Activated naive CD4-positive, alpha-beta T cell treated with anti-CD3 and anti-CD28 coated beads for 36 hours (primary cell): ENCODE measurements at regions not wholly inside any gene's neighbourhood (a gene's known extent, or its start where the extent isn't known, plus 50 kb on each side); places are given as distances from the start of the nearest gene placed in this dataset.
"Not testable (repeated sequence)": the region's sequence is repeated elsewhere in the genome, so short reads cannot be mapped to it uniquely, and the experiment has no call there.

Experiments used
- CTCF ChIA-PET: fragments of 350-600 bp; sonication (Branson Sonifier 250); formaldehyde crosslinking; loops from one replicate; lab custom pipeline; 2021; ENCODE audit warnings: antibody characterized with exemption; lab: Charles Lee
- DNase-seq: peaks from one replicate; pipeline ENCODE4 v3.0.0-alpha.2; 2020
- H3K27ac Mint-ChIP-seq: one replicate; pipeline ENCODE4 v1.8.0; 2021; ENCODE audit warnings: mild to moderate bottlenecking, mixed read lengths
- H3K27me3 Mint-ChIP-seq: one replicate; pipeline ENCODE4 v1.8.0; 2021; ENCODE audit warnings: low read depth, mixed read lengths
- H3K36me3 Mint-ChIP-seq: one replicate; pipeline ENCODE4 v1.8.0; 2021; ENCODE audit warnings: low read depth, mixed read lengths
- H3K4me1 Mint-ChIP-seq: one replicate; pipeline ENCODE4 v1.8.0; 2021; ENCODE audit warnings: low read depth, mixed read lengths
- H3K4me3 Mint-ChIP-seq: one replicate; pipeline ENCODE4 v1.8.0; 2021; ENCODE audit warnings: mild to moderate bottlenecking, moderate library complexity, mixed read lengths
- H3K9me3 Mint-ChIP-seq: one replicate; pipeline ENCODE4 v1.8.0; 2021; ENCODE audit warnings: mixed read lengths
- intact Hi-C: fragments of 100-400 bp; cut with micrococcal nuclease; formaldehyde crosslinking; loops from one replicate; pipeline ENCODE4 v1.15.1; 2023

DNA sequence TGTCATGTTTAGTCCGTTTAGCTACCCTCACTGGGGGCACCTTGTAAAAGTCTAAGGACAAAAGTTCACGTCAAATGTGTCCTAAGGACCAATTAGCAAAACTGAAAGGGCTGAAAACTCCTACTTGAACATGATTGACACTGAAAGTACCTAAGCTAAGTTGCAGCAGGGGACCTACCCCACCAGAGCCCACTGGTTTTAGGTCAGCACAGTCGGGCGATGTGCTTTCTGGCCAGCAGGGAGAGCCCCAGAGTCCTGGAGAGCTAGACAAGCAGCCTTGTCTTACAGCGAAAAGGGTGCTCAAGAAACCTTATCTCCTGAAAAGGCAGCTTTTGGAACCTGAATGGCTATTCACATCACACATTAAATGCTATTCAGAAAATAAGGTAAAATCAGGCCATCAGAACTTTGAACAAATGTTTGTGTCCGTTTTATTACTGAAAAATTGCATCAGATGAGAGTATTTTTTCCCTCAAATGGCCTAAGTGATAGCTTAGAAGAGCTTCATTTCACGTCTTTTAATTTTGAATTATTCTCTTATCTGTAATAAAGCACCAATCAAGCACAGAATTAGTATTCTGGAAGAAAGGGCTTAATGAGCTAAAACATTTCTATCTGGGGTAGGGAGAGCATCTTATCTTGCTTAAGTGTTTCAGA, 52.2 kb upstream of the MKI67 start:
- H3K4me3 Mint-ChIP-seq, result no peak overlapping the region
- CTCF ChIA-PET, result interaction anchor here (0.6 to 1.8 kb wide), 13 partner anchors 8 to 317 kb away, joined by 3 to 11 read pairs (median 3); no protein-coding TSS in a partner anchor
- peaks cover 3% of the 10 kb centered on the region for H3K36me3 Mint-ChIP-seq
- no peaks in the 10 kb centered on the region for H3K27me3 Mint-ChIP-seq
- H3K4me1 Mint-ChIP-seq, result peaks cover 20% of the 10 kb centered on the region
- H3K27ac Mint-ChIP-seq, result no peak overlapping the region
- DNase-seq, result peak; percentile 64
- intact Hi-C loops, result no loop called here
- peaks cover 7% of the 10 kb centered on the region for H3K9me3 Mint-ChIP-seq

- CTCF ChIA-PET, result interaction anchor here (0.6 to 2.5 kb wide), 3 partner anchors 16 to 51 kb away, joined by 3 to 10 read pairs (median 3); no protein-coding TSS in a partner anchor
- H3K36me3 Mint-ChIP-seq, result no peaks in the 10 kb centered on the region
- peak overlapping the region; percentile 70 for H3K27ac Mint-ChIP-seq
- H3K4me1 Mint-ChIP-seq, result peaks cover 20% of the 10 kb centered on the region
- H3K9me3 Mint-ChIP-seq, result peaks cover 5% of the 10 kb centered on the region
- intact Hi-C loops, result loop anchor here (1.0 kb wide), 3 partner anchors 31 to 191 kb away; no protein-coding TSS in a partner anchor
- H3K4me3 Mint-ChIP-seq, result peak overlapping the region; percentile 51
- no peaks in the 10 kb centered on the region for H3K27me3 Mint-ChIP-seq
- DNase-seq, result peak; percentile 74
Measured at GRCh38 chr10:128180843-128181242, 54.6 kb upstream of the MKI67 start.

DNA sequence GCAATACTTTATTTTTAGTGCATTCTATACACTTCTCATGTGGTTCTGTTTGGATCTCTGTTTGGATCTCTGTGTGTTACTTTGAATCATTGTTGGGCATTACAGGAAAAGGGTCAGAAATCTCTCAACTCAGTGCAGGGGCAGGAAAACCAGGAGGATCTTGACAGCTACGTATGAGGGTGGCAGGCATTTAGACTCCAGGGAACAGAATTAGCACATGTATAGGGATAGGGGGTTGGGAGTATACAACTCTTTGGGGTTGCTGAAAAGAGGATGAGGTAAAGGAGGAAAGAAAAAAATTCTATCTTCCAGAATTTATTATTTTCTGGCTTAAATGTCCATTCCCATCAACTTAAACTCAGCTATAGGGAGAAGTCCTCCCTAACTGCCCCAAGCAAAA, 59.4 kb upstream of the MKI67 start:
- intact Hi-C loops, result no loop called here
- no peak for DNase-seq
- Mint-ChIP-seq H3K4me3 (no peak overlapping the region), H3K27me3 (no peaks in the 10 kb centered on the region), H3K36me3 (no peaks in the 10 kb centered on the region), H3K9me3 (peaks cover 5% of the 10 kb centered on the region), H3K27ac (no peak overlapping the region), H3K4me1 (peaks cover 26% of the 10 kb centered on the region)
- CTCF ChIA-PET, result interaction anchor here (0.8 to 1.2 kb wide), 3 partner anchors 20 to 283 kb away, joined by 3 to 4 read pairs (median 3); no protein-coding TSS in a partner anchor

GRCh38 chr10:128186959-128187787, 61.0 kb upstream of the MKI67 start:
- Mint-ChIP-seq H3K27ac (no peak overlapping the region), H3K36me3 (no peaks in the 10 kb centered on the region), H3K4me3 (peak overlapping the region; percentile 72), H3K27me3 (no peaks in the 10 kb centered on the region), H3K4me1 (peaks cover 12% of the 10 kb centered on the region), H3K9me3 (peaks cover 5% of the 10 kb centered on the region)
- CTCF ChIA-PET, result interaction anchor here (0.5 to 3.5 kb wide), 8 partner anchors 9 to 1293 kb away, joined by 3 to 23 read pairs (median 3); no protein-coding TSS in a partner anchor
- intact Hi-C loops, result no loop called here
- DNase-seq, result peak; percentile 51

DNA sequence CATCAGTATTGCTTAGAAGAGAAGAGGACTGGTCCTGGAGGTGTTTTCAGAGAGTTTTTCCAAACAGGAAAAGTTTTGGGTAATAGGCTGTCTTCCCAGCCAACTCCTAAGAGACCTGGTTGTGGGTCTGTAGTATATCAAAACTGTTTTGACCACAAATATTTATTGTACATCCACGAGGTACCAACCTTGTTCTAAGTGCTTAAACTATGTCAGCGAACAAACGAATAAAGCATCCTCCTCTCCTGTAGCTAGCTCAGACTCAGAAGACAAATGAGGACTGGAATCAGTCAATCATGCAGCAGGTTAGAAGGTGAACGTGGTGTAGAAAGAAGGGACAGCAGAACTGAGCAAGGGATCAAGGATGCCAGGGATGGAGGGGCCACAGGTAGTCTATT, 61.6 kb upstream of the MKI67 start:
- Mint-ChIP-seq H3K36me3 (no peaks in the 10 kb centered on the region), H3K9me3 (peaks cover 5% of the 10 kb centered on the region), H3K27ac (no peak overlapping the region), H3K4me3 (peak overlapping the region; percentile 72), H3K4me1 (peaks cover 12% of the 10 kb centered on the region), H3K27me3 (no peaks in the 10 kb centered on the region)
- DNase-seq, result no peak
- CTCF ChIA-PET, result interaction anchor here (0.6 to 3.5 kb wide), 7 partner anchors 9 to 150 kb away, joined by 3 to 23 read pairs (median 5); partner anchors contain the start of gene MKI67
- intact Hi-C loops, result no loop called here

- no peaks in the 10 kb centered on the region for H3K36me3 Mint-ChIP-seq
- no peaks in the 10 kb centered on the region for H3K9me3 Mint-ChIP-seq
- peaks cover 12% of the 10 kb centered on the region for H3K4me1 Mint-ChIP-seq
- intact Hi-C loops, result no loop called here
- CTCF ChIA-PET, result interaction anchor here (1.2 to 3.5 kb wide), 3 partner anchors 12 to 23 kb away, joined by 4 to 23 read pairs (median 12); no protein-coding TSS in a partner anchor
- H3K27me3 Mint-ChIP-seq, result no peaks in the 10 kb centered on the region
- DNase-seq, result no peak
- H3K4me3 Mint-ChIP-seq, result no peak overlapping the region
- H3K27ac Mint-ChIP-seq, result no peak overlapping the region
Measured at GRCh38 chr10:128189176-128189575, 63.0 kb upstream of the MKI67 start.

GRCh38 chr10:128191847-128192246, 65.6 kb upstream of the MKI67 start:
- CTCF ChIA-PET, result interaction anchor here (0.6 to 2.5 kb wide), 2 partner anchors 13 to 20 kb away, joined by 3 to 11 read pairs; no protein-coding TSS in a partner anchor
- Mint-ChIP-seq H3K4me1 (peaks cover 12% of the 10 kb centered on the region), H3K27me3 (no peaks in the 10 kb centered on the region), H3K36me3 (no peaks in the 10 kb centered on the region), H3K4me3 (no peak overlapping the region), H3K9me3 (no peaks in the 10 kb centered on the region), H3K27ac (no peak overlapping the region)
- intact Hi-C loops, result no loop called here
- DNase-seq, result no peak

- H3K4me1 Mint-ChIP-seq, DNase-seq, CTCF ChIA-PET, H3K36me3 Mint-ChIP-seq, intact Hi-C loops, H3K4me3 Mint-ChIP-seq, H3K27ac Mint-ChIP-seq, H3K27me3 Mint-ChIP-seq: not testable (repeated sequence)
- peaks cover 15% of the 10 kb centered on the region for H3K9me3 Mint-ChIP-seq
Measured at GRCh38 chr10:128201826-128202225, 75.6 kb upstream of the MKI67 start.

DNA sequence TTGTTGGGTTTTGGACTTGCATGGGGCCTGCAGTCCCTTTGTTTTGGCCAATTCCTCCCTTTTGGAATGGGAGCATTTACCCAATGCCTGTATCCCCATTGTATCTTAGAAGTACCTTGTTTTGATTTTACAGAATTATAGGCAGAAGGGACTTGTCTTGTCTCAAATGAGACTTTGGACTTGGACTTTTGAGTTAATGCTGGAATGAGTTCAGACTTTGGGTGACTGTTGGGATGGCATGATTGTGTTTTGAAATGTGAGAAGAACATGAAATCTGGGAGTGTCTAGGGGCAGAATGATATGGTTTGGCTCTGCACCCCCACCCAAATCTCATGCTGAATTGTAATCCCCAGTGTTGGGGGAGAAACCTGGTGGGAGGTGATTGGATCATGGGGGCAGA, 76.8 kb upstream of the MKI67 start:
- Mint-ChIP-seq H3K36me3 (peaks cover 6% of the 10 kb centered on the region), H3K27ac (no peak overlapping the region), H3K4me1 (no peaks in the 10 kb centered on the region), H3K4me3 (no peak overlapping the region), H3K27me3 (no peaks in the 10 kb centered on the region), H3K9me3 (peaks cover 15% of the 10 kb centered on the region)
- intact Hi-C loops, result no loop called here
- CTCF ChIA-PET, result no interaction called here
- DNase-seq, result no peak

- H3K36me3 Mint-ChIP-seq, H3K27me3 Mint-ChIP-seq, intact Hi-C loops, DNase-seq, H3K4me1 Mint-ChIP-seq, H3K27ac Mint-ChIP-seq, H3K4me3 Mint-ChIP-seq: not testable (repeated sequence)
- CTCF ChIA-PET, result interaction anchor here (0.6 kb wide), 1 partner anchor 20 kb away, joined by 3 read pairs; no protein-coding TSS in a partner anchor
- H3K9me3 Mint-ChIP-seq, result peaks cover 15% of the 10 kb centered on the region
Measured at GRCh38 chr10:128205591-128205990, 79.4 kb upstream of the MKI67 start.

- Mint-ChIP-seq H3K27me3 (no peaks in the 10 kb centered on the region), H3K9me3 (peaks cover 11% of the 10 kb centered on the region)
Measured at GRCh38 chr10:128206676-128207075, 80.5 kb upstream of the MKI67 start.

DNA sequence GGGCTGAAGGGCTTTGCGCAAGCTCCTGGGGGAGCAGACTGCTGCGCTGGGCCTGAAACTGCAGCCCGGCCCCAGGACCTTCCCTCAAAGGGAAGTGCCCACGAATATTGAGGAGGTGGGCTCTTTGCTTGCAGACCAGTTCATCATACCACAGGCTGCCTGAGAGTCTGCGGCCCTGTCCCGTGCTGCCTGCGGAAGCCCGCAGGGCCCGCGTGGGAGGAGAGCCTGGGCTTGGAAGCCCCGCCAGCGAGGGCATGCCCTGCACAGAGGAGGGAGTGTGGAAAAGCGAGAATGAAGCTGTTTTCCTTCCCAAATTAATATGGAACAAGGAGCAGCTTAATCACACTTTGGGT, 83.6 kb upstream of the MKI67 start:
- H3K9me3 Mint-ChIP-seq, result no peaks in the 10 kb centered on the region
- CTCF ChIA-PET, result interaction anchor here (0.6 to 3.2 kb wide), 10 partner anchors 9 to 126 kb away, joined by 3 to 12 read pairs (median 4); no protein-coding TSS in a partner anchor
- no peaks in the 10 kb centered on the region for H3K36me3 Mint-ChIP-seq
- intact Hi-C loops, result loop anchor here (5.0 kb wide), 2 partner anchors 148 to 1762 kb away; no protein-coding TSS in a partner anchor
- no peak for DNase-seq
- no peak overlapping the region for H3K27ac Mint-ChIP-seq
- H3K27me3 Mint-ChIP-seq, result no peaks in the 10 kb centered on the region
- peak overlapping the region; percentile 64 for H3K4me3 Mint-ChIP-seq
- H3K4me1 Mint-ChIP-seq, result peaks cover 4% of the 10 kb centered on the region

More at GRCh38 chr10:128206676-128207075, 80.5 kb upstream of the MKI67 start:
- H3K36me3 Mint-ChIP-seq, result peaks cover 2% of the 10 kb centered on the region
- H3K4me3 Mint-ChIP-seq, result no peak overlapping the region
- CTCF ChIA-PET, result no interaction called here
- intact Hi-C loops, result no loop called here
- no peak overlapping the region for H3K27ac Mint-ChIP-seq
- peaks cover 2% of the 10 kb centered on the region for H3K4me1 Mint-ChIP-seq
- no peak for DNase-seq
